Tibial nerve (tissue), 4 donors: ENCODE measurements at regions not wholly inside any gene's neighbourhood (a gene's known extent, or its start where the extent isn't known, plus 50 kb on each side); places are given as distances from the start of the nearest gene placed in this dataset.
"Not testable (repeated sequence)": the region's sequence is repeated elsewhere in the genome, so short reads cannot be mapped to it uniquely, and the experiment has no call there.

Source experiments
- CTCF ChIP-seq, 5 experiments: fragments of 200-600 bp in 3 of 5; fragments of 450-650 bp in 2 of 5; sonication (generic) in 3 of 5; IDR thresholded peaks; one replicate each; pipeline ENCODE4 v1.5.1; 2016 to 2019; ENCODE audit warnings: antibody characterized with exemption in 5 of 5, mild to moderate bottlenecking in 3 of 5, moderate library complexity in 2 of 5
- EP300 ChIP-seq, 2 donors: sonication (generic); formaldehyde crosslinking; IDR thresholded peaks; one replicate each; pipeline ENCODE4 v1.6.1; 2017; ENCODE audit warnings: antibody characterized with exemption in 2 of 2, mild to moderate bottlenecking in 1 of 2

- TF ChIP-seq EP300, CTCF (IDR thresholded peaks at IDR 0.05): not testable (repeated sequence)
Measured at GRCh38 chr2:111374734-111375133, 254.0 kb downstream of the BCL2L11 start.
